ENCODE measurements at regions not wholly inside any gene's neighbourhood (a gene's known extent, or its start where the extent isn't known, plus 50 kb on each side); places are given as distances from the start of the nearest gene placed in this dataset.

- no peak for TF ChIP-seq CTCF (IDR thresholded peaks at IDR 0.05)
- no peak for TF ChIP-seq ZFX (IDR thresholded peaks at IDR 0.05; ENCODE audit: borderline replicate concordance)
Observed at GRCh38 chr5:30103452-30104202, 1089.9 kb upstream of the CDH6 start.
